Sigmoid colon (tissue), 4 donors: ENCODE measurements at regions not wholly inside any gene's neighbourhood (a gene's known extent, or its start where the extent isn't known, plus 50 kb on each side); places are given as distances from the start of the nearest gene placed in this dataset.

ENCODE experiments used
- CTCF ChIP-seq, 4 experiments: fragments of 450-650 bp in 3 of 4; fragments of 200-600 bp in 1 of 4; IDR thresholded peaks; one replicate each; pipeline ENCODE4 v1.5.1; 2016 to 2019; ENCODE audit warnings: antibody characterized with exemption in 4 of 4, mild to moderate bottlenecking in 3 of 4, moderate library complexity in 2 of 4
- EP300 ChIP-seq, 4 donors: sonication (generic); formaldehyde crosslinking; IDR thresholded peaks; one replicate each; pipeline ENCODE4 v1.6.1; 2017; ENCODE audit warnings: antibody characterized with exemption in 4 of 4
- POLR2A ChIP-seq, 2 donors: fragments of 450-650 bp; IDR thresholded peaks; one replicate each; pipeline ENCODE4 v1.6.1; 2016; ENCODE audit warnings: antibody characterized with exemption in 2 of 2, mild to moderate bottlenecking in 2 of 2, moderate library complexity in 2 of 2
- POLR2AphosphoS5 ChIP-seq, 4 donors: sonication (generic); formaldehyde crosslinking; IDR thresholded peaks; one replicate each; pipeline ENCODE4 v1.6.1; 2017; ENCODE audit warnings: antibody characterized with exemption in 4 of 4

GRCh38 chr11:29351301-29351873 lies 665.4 kb downstream of the KCNA4 start:
- TF ChIP-seq CTCF (IDR thresholded peaks at IDR 0.05) (no peak), POLR2A (IDR thresholded peaks at IDR 0.05) (no peak), EP300 (IDR thresholded peaks at IDR 0.05) (no peak), POLR2AphosphoS5 (IDR thresholded peaks at IDR 0.05) (no peak)
